SK-N-MC (cell line): ENCODE measurements at regions not wholly inside any gene's neighbourhood (a gene's known extent, or its start where the extent isn't known, plus 50 kb on each side); places are given as distances from the start of the nearest gene placed in this dataset.
"Not testable (repeated sequence)": the region's sequence is repeated elsewhere in the genome, so short reads cannot be mapped to it uniquely, and the experiment has no call there.

Source experiments
- EZH2 ChIP-seq: fragments of 200-600 bp; sonication (generic); IDR thresholded peaks from one replicate; pipeline ENCODE4 v1.6.1; 2017; ENCODE audit warnings: antibody characterized with exemption
- POLR2AphosphoS5 ChIP-seq: IDR thresholded peaks from 2 replicates; pipeline ENCODE4 v1.6.1; 2012; ENCODE audit warnings: mild to moderate bottlenecking, low read depth, low read length, borderline replicate concordance

DNA sequence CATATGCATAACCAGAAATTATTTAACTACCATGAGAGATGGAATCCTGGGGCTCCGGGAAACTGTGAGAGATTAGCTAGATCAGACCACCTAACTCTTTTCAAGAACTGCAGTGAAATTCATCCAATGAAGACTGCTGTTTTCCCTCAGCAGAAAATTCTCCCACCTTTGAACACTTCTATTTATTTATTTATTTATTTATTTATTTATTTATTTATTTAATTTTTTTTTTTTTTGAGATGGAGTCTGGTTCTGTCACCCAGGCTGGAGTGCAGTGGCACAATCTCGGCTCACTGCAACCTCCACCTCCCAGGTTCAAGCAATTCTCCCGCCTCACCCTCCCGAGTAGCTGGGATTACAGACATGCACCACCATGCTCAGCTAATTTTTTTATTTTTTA is 802.2 kb downstream of the BCL11A start:
- TF ChIP-seq EZH2, POLR2AphosphoS5: not testable (repeated sequence)
